Mesenchymal stem cell (in vitro differentiated cells and primary cell): ENCODE measurements at regions not wholly inside any gene's neighbourhood (a gene's known extent, or its start where the extent isn't known, plus 50 kb on each side); places are given as distances from the start of the nearest gene placed in this dataset.

Experiments
- DNase-seq: peaks from one replicate; pipeline ENCODE4 v3.0.0-alpha.2; 2013
- H2AFZ ChIP-seq: one replicate; pipeline ENCODE4 v1.6.1; 2013; ENCODE audit warnings: low read depth, mild to moderate bottlenecking, control low read depth, inconsistent platforms, low read length, moderate library complexity
- H2AK5ac ChIP-seq: 2 replicates; pipeline ENCODE4 v1.6.1; 2013; ENCODE audit warnings: low read length, moderate library complexity, mild to moderate bottlenecking, inconsistent platforms; ENCODE audit not compliant: severe bottlenecking
- H2BK120ac ChIP-seq: one replicate; pipeline ENCODE4 v1.6.1; 2013; ENCODE audit warnings: low read depth, mild to moderate bottlenecking, inconsistent platforms, low read length, moderate library complexity
- H2BK12ac ChIP-seq, 2 experiments: one replicate each; pipeline ENCODE4 v1.6.1; 2013; ENCODE audit warnings: inconsistent platforms in 2 of 2, low read length in 2 of 2, mild to moderate bottlenecking in 2 of 2, moderate library complexity in 2 of 2, control low read depth in 1 of 2
- H2BK15ac ChIP-seq: one replicate; pipeline ENCODE4 v1.6.1; 2013; ENCODE audit warnings: mild to moderate bottlenecking, low read depth, inconsistent platforms; ENCODE audit not compliant: poor library complexity, severe bottlenecking
- H2BK5ac ChIP-seq: 2 replicates; pipeline ENCODE4 v1.6.1; 2013; ENCODE audit warnings: low read depth, mild to moderate bottlenecking, low read length, control low read depth, inconsistent platforms; ENCODE audit not compliant: poor library complexity, severe bottlenecking
- H3K14ac ChIP-seq, 2 experiments: one replicate each; pipeline ENCODE4 v1.6.1; 2013; ENCODE audit warnings: inconsistent platforms in 2 of 2, low read length in 2 of 2, control low read depth in 1 of 2, mild to moderate bottlenecking in 1 of 2, moderate library complexity in 1 of 2
- H3K18ac ChIP-seq, 2 experiments: one replicate each; pipeline ENCODE4 v1.6.1; 2013; ENCODE audit warnings: inconsistent platforms in 2 of 2, low read length in 2 of 2, control low read depth in 1 of 2, low read depth in 1 of 2, mild to moderate bottlenecking in 1 of 2
- H3K23ac ChIP-seq, 2 experiments: one replicate each; pipeline ENCODE4 v1.6.1; 2013; ENCODE audit warnings: inconsistent platforms in 2 of 2, low read length in 2 of 2, mild to moderate bottlenecking in 2 of 2, moderate library complexity in 2 of 2, control low read depth in 1 of 2
- H3K27ac ChIP-seq: 2 replicates; pipeline ENCODE4 v1.5.1; 2013; ENCODE audit warnings: mild to moderate bottlenecking, moderate library complexity, low read length, control low read depth, inconsistent platforms; ENCODE audit not compliant: poor library complexity, severe bottlenecking
- H3K27me3 ChIP-seq, 2 experiments: 2 replicates each; pipeline versions ENCODE4 v1.6.1 to v1.7.0; 2013; ENCODE audit warnings: low read length in 2 of 2, mild to moderate bottlenecking in 2 of 2, moderate library complexity in 2 of 2, control low read depth in 1 of 2, inconsistent platforms in 1 of 2; ENCODE audit not compliant: control insufficient read depth in 1 of 2, insufficient read depth in 1 of 2
- H3K36me3 ChIP-seq, 2 experiments: 2 replicates each; pipeline versions ENCODE4 v1.6.1 to v1.7.0; 2013; ENCODE audit warnings: low read length in 2 of 2, control low read depth in 1 of 2, inconsistent platforms in 1 of 2, low read depth in 1 of 2, mild to moderate bottlenecking in 1 of 2; ENCODE audit not compliant: insufficient read depth in 2 of 2, control insufficient read depth in 1 of 2
- H3K4ac ChIP-seq, 2 experiments: one replicate each; pipeline ENCODE4 v1.6.1; 2013; ENCODE audit warnings: inconsistent platforms in 2 of 2, low read length in 2 of 2, mild to moderate bottlenecking in 2 of 2, moderate library complexity in 2 of 2, control low read depth in 1 of 2, low read depth in 1 of 2
- H3K4me1 ChIP-seq: 2 replicates; pipeline ENCODE4 v1.6.1; 2013; ENCODE audit warnings: low read depth, low read length, control low read depth; ENCODE audit not compliant: control insufficient read depth, insufficient read depth
- H3K4me2 ChIP-seq: 2 replicates; pipeline ENCODE4 v1.6.1; 2013; ENCODE audit warnings: low read length, mild to moderate bottlenecking, inconsistent platforms; ENCODE audit not compliant: poor library complexity, severe bottlenecking
- H3K4me3 ChIP-seq, 2 experiments: 2 replicates each; pipeline versions ENCODE4 v1.5.1 to v1.7.0; 2013; ENCODE audit warnings: low read length in 2 of 2, mild to moderate bottlenecking in 2 of 2, control low read depth in 1 of 2, low read depth in 1 of 2; ENCODE audit not compliant: insufficient read depth in 1 of 2
- H3K79me1 ChIP-seq: replicated peaks from 2 replicates; pipeline ENCODE4 v1.6.1; 2013; ENCODE audit warnings: mild to moderate bottlenecking, control low read depth, low read length, inconsistent platforms; ENCODE audit not compliant: poor library complexity, severe bottlenecking
- H3K9ac ChIP-seq: 2 replicates; pipeline ENCODE4 v1.7.0; 2013; ENCODE audit warnings: mild to moderate bottlenecking, low read length, moderate library complexity
- H3K9me3 ChIP-seq: 2 replicates; pipeline ENCODE4 v1.7.0; 2013; ENCODE audit warnings: mild to moderate bottlenecking, low read length; ENCODE audit not compliant: control insufficient read depth
- H4K8ac ChIP-seq: one replicate; pipeline ENCODE4 v1.6.1; 2013; ENCODE audit warnings: inconsistent platforms, mild to moderate bottlenecking, low read length, moderate library complexity
- H4K91ac ChIP-seq: one replicate; pipeline ENCODE4 v1.6.1; 2013; ENCODE audit warnings: mild to moderate bottlenecking, low read length, inconsistent platforms
- WGBS: methylation state at CpG from one replicate; pipeline ENCODE4 v1.1.7; 2013; ENCODE audit warnings: mixed read lengths; 5-methylcytosine and 5-hydroxymethylcytosine counted together

GRCh38 chr13:22091222-22091970 is 420.5 kb downstream of the FGF9 start:
- H2BK5ac ChIP-seq = no peak overlapping the region
- no peak overlapping the region for H3K23ac ChIP-seq
- no peak overlapping the region for H3K9ac ChIP-seq
- H4K91ac ChIP-seq = no peak overlapping the region
- H3K9me3 ChIP-seq = peaks cover 6% of the 10 kb centered on the region
- peak overlapping the region; percentile 15 for H3K4me2 ChIP-seq
- H3K79me1 ChIP-seq = peaks cover 4% of the 10 kb centered on the region
- H3K18ac ChIP-seq = no peak overlapping the region
- H2AK5ac ChIP-seq = peak overlapping the region; percentile 88
- H3K27ac ChIP-seq = no peak overlapping the region
- H3K4me1 ChIP-seq = peaks cover 6% of the 10 kb centered on the region
- H3K4me3 ChIP-seq = no peak overlapping the region
- H2BK12ac ChIP-seq = no peak overlapping the region
- H3K27me3 ChIP-seq = no peaks in the 10 kb centered on the region
- H2AFZ ChIP-seq = no peak overlapping the region
- H4K8ac ChIP-seq = no peak overlapping the region
- WGBS = 71% methylated on average over 9 of the region's 10 CpGs
- H2BK120ac ChIP-seq = no peak overlapping the region
- no peak overlapping the region for H3K14ac ChIP-seq
- no peak overlapping the region for H3K4ac ChIP-seq
- DNase-seq = peak; percentile 6
- H2BK15ac ChIP-seq = no peak overlapping the region
- H3K36me3 ChIP-seq = no peaks in the 10 kb centered on the region

- Histone ChIP-seq H3K27ac (no peak overlapping the region), H4K8ac (no peak overlapping the region), H3K14ac (no peak overlapping the region), H3K9me3 (peaks cover 6% of the 10 kb centered on the region), H2BK5ac (no peak overlapping the region), H2BK120ac (no peak overlapping the region), H3K36me3 (no peaks in the 10 kb centered on the region), H3K79me1 (peaks cover 4% of the 10 kb centered on the region), H2AFZ (no peak overlapping the region), H3K27me3 (no peaks in the 10 kb centered on the region), H3K4me2 (peak overlapping the region; percentile 15), H3K23ac (no peak overlapping the region), H2BK15ac (no peak overlapping the region), H3K18ac (no peak overlapping the region), H3K9ac (no peak overlapping the region), H3K4ac (no peak overlapping the region), H4K91ac (no peak overlapping the region), H3K4me3 (no peak overlapping the region), H2BK12ac (no peak overlapping the region), H3K4me1 (peaks cover 6% of the 10 kb centered on the region), H2AK5ac (no peak overlapping the region)
- no peak for DNase-seq
- WGBS = 68% methylated on average over 3 of the region's 6 CpGs
Observed at GRCh38 chr13:22091971-22092300, 421.1 kb downstream of the FGF9 start.

GRCh38 chr13:22092791-22093560 is 422.1 kb downstream of the FGF9 start:
- Histone ChIP-seq H2AFZ (no peak overlapping the region), H3K27ac (no peak overlapping the region), H3K9me3 (peaks cover 6% of the 10 kb centered on the region), H3K4me3 (no peak overlapping the region), H3K14ac (no peak overlapping the region), H2BK120ac (no peak overlapping the region), H4K91ac (no peak overlapping the region), H2AK5ac (no peak overlapping the region), H2BK15ac (no peak overlapping the region), H3K18ac (no peak overlapping the region), H4K8ac (no peak overlapping the region), H3K9ac (no peak overlapping the region), H3K27me3 (no peaks in the 10 kb centered on the region), H2BK12ac (no peak overlapping the region), H3K79me1 (peaks cover 4% of the 10 kb centered on the region), H3K36me3 (no peaks in the 10 kb centered on the region), H3K23ac (no peak overlapping the region), H2BK5ac (no peak overlapping the region), H3K4me1 (peaks cover 6% of the 10 kb centered on the region), H3K4me2 (no peak overlapping the region), H3K4ac (no peak overlapping the region)
- WGBS = 84% methylated on average over 5 of the region's 5 CpGs
- DNase-seq = peak; percentile 39

- H3K36me3 ChIP-seq = no peaks in the 10 kb centered on the region
- H3K4me1 ChIP-seq = peaks cover 5% of the 10 kb centered on the region
- no peak overlapping the region for H3K27ac ChIP-seq
- no peak overlapping the region for H4K91ac ChIP-seq
- no peak overlapping the region for H3K23ac ChIP-seq
- no peaks in the 10 kb centered on the region for H3K27me3 ChIP-seq
- H2BK5ac ChIP-seq = no peak overlapping the region
- no peak overlapping the region for H2BK12ac ChIP-seq
- H3K9me3 ChIP-seq = peaks cover 6% of the 10 kb centered on the region
- no peak overlapping the region for H2AK5ac ChIP-seq
- H3K4ac ChIP-seq = no peak overlapping the region
- H3K9ac ChIP-seq = no peak overlapping the region
- H3K18ac ChIP-seq = no peak overlapping the region
- H3K79me1 ChIP-seq = peaks cover 4% of the 10 kb centered on the region
- H2AFZ ChIP-seq = no peak overlapping the region
- H4K8ac ChIP-seq = no peak overlapping the region
- H3K14ac ChIP-seq = no peak overlapping the region
- H3K4me3 ChIP-seq = no peak overlapping the region
- no peak overlapping the region for H2BK15ac ChIP-seq
- no peak overlapping the region for H2BK120ac ChIP-seq
- no peak for DNase-seq
- WGBS = 68% methylated on average over 2 of the region's 3 CpGs
- no peak overlapping the region for H3K4me2 ChIP-seq
Observed at GRCh38 chr13:22095794-22096193, 424.9 kb downstream of the FGF9 start.
